GM18867 (cell line): ENCODE measurements at regions not wholly inside any gene's neighbourhood (a gene's known extent, or its start where the extent isn't known, plus 50 kb on each side); places are given as distances from the start of the nearest gene placed in this dataset.
A peak's percentile ranks its signal among the peaks of the same experiment; 100 is the strongest.

Experiments
- ATAC-seq: cut with Tn5 transposase; IDR thresholded peaks from one replicate; pipeline ENCODE4 v1.9.1; 2021; ENCODE audit warnings: mild to moderate bottlenecking, moderate library complexity; ENCODE audit not compliant: unreplicated experiment

GRCh38 chr2:18384242-18384641 lies 176.2 kb downstream of the RDH14 start:
- no peak for ATAC-seq

DNA sequence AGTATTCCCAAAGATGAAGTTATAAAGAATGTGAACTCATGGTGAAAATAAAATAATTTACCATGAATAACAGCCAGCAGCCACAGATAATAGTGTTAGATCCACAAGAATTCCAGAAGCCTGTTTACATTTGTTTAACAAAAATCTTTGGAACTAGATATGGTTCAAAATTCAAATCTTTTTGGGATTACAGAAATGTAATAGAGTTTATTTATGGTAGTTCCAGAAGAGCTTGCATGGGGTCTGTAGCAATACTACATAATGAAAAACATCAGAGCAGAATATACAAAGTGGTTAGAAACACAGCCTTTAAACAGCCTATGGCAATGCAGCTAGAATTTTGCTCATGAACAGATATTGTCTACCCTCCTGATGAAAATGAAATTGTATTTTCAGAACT lies 179.1 kb downstream of the RDH14 start:
- no peak for ATAC-seq

- no peak for ATAC-seq
These were observed 180.1 kb downstream of the RDH14 start for GRCh38 chr2:18380321-18380720.

DNA sequence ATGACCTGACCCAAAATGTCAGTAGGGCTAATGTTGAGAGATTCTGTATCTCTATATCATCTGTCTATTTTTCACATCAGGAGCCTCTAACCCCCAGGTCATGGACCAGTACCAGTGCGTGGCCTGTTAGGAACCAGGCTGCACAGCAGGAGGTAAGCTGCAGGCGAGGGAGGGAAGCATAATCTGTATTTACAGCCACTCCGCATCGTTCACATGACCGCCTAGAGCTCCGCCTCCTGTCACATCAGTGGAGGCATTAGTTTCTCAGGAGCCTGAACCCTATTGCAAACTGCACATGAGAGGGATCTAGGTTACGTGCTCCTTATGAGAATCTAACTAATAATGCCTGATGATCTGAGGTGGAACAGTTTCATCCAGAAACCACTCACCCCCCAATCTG lies 180.6 kb downstream of the RDH14 start:
- no peak for ATAC-seq

- ATAC-seq: peak; percentile 91
These were observed 182.3 kb downstream of the RDH14 start for GRCh38 chr2:18378020-18378653.

GRCh38 chr2:18376936-18377335 lies 183.5 kb downstream of the RDH14 start:
- ATAC-seq: no peak

GRCh38 chr2:18373664-18374063 lies 186.8 kb downstream of the RDH14 start:
- ATAC-seq: no peak

- ATAC-seq: no peak
These were observed 187.4 kb downstream of the RDH14 start for GRCh38 chr2:18373081-18373480.

DNA sequence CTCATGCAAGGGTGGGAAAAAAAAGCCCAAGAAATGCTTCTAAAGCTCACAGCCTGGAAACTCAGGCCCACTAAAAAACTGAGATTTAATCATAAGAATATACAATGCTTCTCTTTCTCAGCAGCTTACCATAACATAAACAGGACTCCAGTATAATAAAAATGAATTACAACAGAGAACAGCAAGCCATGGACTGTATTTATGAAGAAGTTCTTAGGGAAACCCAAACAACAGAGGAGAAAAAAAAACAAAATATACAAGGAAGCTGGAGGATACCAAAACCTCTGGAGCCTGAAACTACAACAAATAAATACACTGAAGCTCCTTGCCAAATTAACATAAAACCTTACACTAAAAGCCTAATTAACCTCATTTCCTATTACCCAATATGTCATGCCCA lies 187.8 kb downstream of the RDH14 start:
- no peak for ATAC-seq

DNA sequence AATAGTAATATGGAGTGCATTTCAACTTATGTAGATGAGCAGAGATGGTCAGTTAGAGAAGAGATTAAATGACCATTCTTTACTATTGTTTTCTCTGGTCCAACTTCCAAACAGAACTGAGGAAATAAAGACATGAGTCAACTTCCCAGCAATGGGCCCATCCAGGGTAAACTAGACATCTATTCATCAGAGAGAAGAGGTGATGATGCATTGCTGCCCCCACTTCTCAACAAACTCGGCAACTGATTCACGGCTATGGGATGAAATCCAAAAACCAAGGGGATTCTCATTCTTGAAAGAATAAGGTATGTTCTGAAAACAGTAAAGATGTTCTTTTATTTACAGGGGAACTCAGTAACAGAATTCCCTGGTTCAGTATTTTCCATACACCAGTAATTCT lies 190.7 kb downstream of the RDH14 start:
- ATAC-seq: no peak

DNA sequence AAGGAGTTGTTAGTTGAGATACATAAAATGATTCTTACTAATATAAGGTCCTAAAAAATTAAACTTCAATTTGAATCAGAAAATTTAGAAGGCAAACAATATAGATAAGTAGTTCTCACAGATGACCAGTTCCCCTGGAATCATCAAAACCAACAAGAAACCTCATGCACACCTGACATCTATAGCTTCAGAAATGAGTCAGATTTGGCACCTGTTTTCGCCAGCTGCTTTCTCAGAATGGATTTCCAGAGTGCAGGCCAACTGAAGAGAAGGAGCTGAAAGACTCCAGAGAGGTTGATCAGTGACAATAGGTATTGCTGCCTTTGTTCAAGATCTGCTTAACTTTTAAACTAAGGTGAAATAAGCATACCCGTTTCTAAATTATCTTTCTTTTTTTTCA lies 192.4 kb downstream of the RDH14 start:
- ATAC-seq: no peak

GRCh38 chr2:18365342-18365741 lies 195.1 kb downstream of the RDH14 start:
- no peak for ATAC-seq

GRCh38 chr2:18363348-18363747 lies 197.1 kb downstream of the RDH14 start:
- no peak for ATAC-seq

DNA sequence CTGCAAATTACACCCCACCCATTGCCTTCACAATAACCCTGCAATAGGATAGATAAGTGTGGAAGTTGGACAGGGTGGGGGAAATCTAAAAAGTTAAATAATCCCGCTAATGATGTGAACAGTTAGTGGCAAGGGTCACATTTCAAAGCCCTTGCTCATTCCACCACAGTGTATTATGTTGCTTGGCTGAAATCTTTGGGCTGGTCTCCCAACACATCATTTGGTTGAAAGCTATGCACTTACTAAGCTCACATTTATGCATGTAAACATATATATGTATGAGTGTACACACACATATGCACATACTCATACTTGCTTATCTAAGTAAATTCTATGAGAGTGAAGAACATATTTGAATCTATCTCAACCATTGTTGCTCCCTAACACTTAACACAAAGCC lies 197.8 kb downstream of the RDH14 start:
- no peak for ATAC-seq

GRCh38 chr2:18357537-18357936 lies 202.9 kb downstream of the RDH14 start:
- ATAC-seq: no peak

GRCh38 chr2:18356676-18357075 lies 203.8 kb downstream of the RDH14 start:
- ATAC-seq: no peak

DNA sequence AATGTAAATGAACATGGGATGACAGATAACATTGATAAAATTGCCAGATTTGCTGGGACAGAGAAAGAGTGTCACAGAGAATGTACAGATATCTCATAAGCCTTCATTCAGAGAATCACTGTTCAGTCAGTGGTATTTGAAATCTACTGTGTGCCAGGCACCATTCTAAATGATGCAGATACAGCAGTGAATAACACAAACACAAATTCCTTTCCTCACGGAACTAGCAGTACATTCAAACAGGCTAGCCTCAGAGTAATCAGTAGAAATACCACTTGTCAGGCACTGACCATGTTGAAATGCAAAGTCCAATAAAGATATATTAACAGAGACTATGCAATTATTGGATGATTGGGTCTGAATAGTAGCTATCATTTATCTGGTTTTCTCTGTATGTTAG lies 211.0 kb downstream of the RDH14 start:
- ATAC-seq: no peak

GRCh38 chr2:18346874-18347273 lies 213.6 kb downstream of the RDH14 start:
- ATAC-seq: no peak

DNA sequence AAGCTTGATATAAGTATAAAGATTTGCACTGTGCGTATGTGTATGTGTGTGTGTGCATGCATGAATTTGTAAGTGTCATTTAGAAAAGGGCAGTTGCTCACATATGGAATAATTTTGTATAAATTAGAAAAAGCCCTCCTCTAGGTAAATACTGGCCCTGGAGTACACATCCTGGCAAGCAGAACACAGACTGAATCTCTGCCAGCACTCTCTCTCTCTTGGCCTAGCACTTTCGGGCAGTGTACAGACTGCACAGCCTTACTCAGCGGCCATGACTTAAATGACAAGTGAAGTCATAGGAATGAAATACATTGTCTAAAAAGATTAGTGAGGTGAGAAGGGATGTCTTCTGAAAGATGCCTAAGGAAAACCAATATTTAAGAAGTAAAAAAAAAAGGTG lies 214.1 kb downstream of the RDH14 start:
- ATAC-seq: no peak

- ATAC-seq: no peak
These were observed 214.6 kb downstream of the RDH14 start for GRCh38 chr2:18345848-18346247.

- no peak for ATAC-seq
These were observed 217.6 kb downstream of the RDH14 start for GRCh38 chr2:18342901-18343300.

GRCh38 chr2:18339326-18339725 lies 221.1 kb downstream of the RDH14 start:
- ATAC-seq: no peak

GRCh38 chr2:18336975-18337374 lies 223.5 kb downstream of the RDH14 start:
- no peak for ATAC-seq
